ENCODE measurements at regions not wholly inside any gene's neighbourhood (a gene's known extent, or its start where the extent isn't known, plus 50 kb on each side); places are given as distances from the start of the nearest gene placed in this dataset.

DNA sequence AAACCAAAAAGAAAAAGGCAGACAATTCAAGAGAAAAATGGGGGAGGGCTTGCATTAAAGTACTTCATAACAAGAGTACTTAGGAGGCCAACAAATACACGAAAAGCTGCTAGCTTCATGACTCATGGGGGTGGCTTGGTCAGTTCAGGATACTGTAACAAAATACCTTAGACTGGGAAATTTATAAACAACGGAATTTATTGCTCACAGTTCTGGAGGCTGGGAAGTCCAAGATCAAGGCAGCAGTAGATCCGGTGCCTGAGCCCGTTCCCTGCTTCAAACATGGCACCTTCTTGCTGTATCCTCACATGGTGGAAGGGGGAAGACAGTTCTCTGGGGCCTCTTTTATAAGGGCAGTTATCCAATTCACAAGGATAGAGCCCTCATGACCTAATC, 111.4 kb downstream of the C9orf50 start:
- TF ChIP-seq, protein P1, sequence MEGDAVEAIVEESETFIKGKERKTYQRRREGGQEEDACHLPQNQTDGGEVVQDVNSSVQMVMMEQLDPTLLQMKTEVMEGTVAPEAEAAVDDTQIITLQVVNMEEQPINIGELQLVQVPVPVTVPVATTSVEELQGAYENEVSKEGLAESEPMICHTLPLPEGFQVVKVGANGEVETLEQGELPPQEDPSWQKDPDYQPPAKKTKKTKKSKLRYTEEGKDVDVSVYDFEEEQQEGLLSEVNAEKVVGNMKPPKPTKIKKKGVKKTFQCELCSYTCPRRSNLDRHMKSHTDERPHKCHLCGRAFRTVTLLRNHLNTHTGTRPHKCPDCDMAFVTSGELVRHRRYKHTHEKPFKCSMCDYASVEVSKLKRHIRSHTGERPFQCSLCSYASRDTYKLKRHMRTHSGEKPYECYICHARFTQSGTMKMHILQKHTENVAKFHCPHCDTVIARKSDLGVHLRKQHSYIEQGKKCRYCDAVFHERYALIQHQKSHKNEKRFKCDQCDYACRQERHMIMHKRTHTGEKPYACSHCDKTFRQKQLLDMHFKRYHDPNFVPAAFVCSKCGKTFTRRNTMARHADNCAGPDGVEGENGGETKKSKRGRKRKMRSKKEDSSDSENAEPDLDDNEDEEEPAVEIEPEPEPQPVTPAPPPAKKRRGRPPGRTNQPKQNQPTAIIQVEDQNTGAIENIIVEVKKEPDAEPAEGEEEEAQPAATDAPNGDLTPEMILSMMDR (conservative IDR thresholded peaks at IDR 0.05; ENCODE audit: low read depth), result no peak
- DNase-seq (ENCODE audit: low spot score), result no peak
- ChIA-PET POLR2A (ENCODE audit: low non-redundant PET) (interaction anchor here (0.6 kb wide), 1 partner anchor 87 kb away, joined by 3 read pairs; no protein-coding TSS in a partner anchor), CTCF (no interaction called here)
- no peak overlapping the region for H3K27ac ChIP-seq

DNA sequence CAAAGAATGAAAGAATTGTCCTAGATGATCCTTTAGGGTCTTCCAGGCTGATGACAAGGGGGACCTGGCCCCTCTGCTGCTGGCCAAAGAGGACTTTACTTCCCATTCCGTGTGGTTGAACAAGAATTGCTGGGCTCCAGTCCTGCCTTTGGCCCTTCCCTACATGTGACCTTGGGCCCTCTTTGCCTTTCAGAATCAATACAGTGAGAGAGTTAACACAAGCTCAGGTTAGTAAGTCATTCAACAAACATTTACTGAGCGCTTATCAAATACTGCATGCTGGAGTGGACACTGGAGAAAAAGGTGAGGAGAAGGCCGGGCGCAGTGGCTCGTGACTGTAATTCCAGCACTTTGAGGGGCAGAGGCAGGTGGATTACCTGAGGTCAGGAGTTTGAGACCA, 113.1 kb downstream of the C9orf50 start:
- TF ChIP-seq, protein P1 (conservative IDR thresholded peaks at IDR 0.05; ENCODE audit: low read depth), result no peak
- H3K27ac ChIP-seq, result no peak overlapping the region
- POLR2A ChIA-PET (ENCODE audit: low non-redundant PET), result no interaction called here

DNA sequence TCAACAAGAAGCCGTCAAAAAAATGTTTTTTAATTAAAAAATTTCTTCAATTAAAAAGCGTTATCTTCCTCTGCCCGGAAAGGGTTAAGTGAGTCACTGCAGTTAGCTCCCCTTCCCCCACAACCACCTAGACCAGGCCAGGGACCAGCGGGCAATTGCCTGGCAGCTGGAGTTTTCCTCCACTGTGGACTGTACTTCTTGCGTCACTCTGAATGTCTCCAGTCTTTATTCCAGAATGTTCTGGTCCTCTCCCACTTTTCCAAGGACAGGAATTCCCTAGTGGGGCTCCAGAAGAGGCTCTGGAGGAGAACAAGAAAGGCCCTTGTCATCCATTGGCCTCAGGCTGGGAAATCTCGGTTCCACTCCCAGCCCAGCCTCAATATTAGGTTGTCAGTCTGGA, 114.0 kb downstream of the C9orf50 start:
- CTCF ChIA-PET, result interaction anchor here (0.6 kb wide), 1 partner anchor 318 kb away, joined by 3 read pairs; no protein-coding TSS in a partner anchor
- DNase-seq (ENCODE audit: low spot score), result peak; percentile 41
- TF ChIP-seq, protein P1 (conservative IDR thresholded peaks at IDR 0.05; ENCODE audit: low read depth), result no peak
- POLR2A ChIA-PET (ENCODE audit: low non-redundant PET), result no interaction called here
- peak overlapping the region; percentile 31 for H3K27ac ChIP-seq

More for the DNA sequence above, 113.1 kb downstream of the C9orf50 start:
- CTCF ChIA-PET, result interaction anchor here (0.6 kb wide), 1 partner anchor 22 kb away, joined by 6 read pairs; no protein-coding TSS in a partner anchor
- DNase-seq (ENCODE audit: low spot score), result no peak

DNA sequence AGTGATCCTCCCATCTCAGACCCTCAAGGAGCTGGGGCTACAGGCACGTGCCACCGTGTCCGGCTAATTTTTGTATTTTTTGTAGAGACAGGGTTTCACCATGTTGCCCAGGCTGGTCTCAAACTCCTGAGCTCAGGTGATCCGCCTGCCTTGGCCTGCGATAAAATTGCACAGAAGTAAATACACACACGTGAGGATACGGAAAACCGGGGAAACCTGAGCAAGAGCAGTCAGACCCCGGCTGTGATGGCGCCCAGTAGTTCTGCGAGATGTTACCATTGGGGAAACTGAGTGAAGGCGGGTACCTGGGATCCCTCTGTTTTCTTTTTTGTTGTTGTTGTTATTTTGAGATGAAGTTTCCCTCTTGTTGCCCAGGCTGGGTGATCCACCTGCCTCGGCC, 114.9 kb downstream of the C9orf50 start:
- ChIA-PET CTCF (no interaction called here), POLR2A (ENCODE audit: low non-redundant PET) (no interaction called here)
- peak overlapping the region; percentile 3; the same call in 1 of the 2 replicates for H3K27ac ChIP-seq
- no peak for DNase-seq (ENCODE audit: low spot score)
- TF ChIP-seq, protein P1 (conservative IDR thresholded peaks at IDR 0.05; ENCODE audit: low read depth), result no peak

DNA sequence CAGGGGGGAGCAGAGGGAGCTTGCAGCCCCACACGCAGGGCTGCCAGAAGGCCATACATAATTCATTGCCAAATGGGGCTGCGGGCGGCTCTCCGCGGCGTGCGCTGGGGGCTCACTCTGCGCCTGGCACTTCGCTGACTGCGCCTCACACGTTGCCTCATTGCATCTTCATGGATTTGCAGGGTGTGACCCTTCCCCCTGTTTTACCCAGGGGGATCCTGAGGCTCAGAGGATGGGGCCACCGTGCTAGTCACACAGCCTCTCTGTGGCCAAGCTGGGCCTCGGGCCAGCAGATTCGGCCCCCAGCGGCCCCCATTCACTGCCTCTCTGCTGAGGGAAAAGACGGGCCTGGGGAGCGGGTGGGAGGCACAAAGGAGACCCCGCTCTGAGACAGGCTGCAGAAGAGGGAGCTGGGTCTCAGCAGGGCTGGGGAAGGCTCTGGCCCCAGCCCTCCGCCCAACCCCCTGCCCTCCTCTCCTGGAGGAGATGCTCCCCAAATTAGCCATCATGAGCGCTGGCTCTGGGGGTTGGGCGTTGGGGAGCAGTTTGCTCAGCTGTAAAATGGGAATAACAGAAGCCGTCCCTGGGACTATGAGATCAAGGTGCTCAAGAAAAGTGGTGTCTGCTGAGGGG, 115.5 kb downstream of the C9orf50 start:
- ChIA-PET POLR2A (ENCODE audit: low non-redundant PET) (interaction anchor here (0.6 kb wide), 1 partner anchor 954 kb away, joined by 3 read pairs; no protein-coding TSS in a partner anchor), CTCF (no interaction called here)
- TF ChIP-seq, protein P1 (conservative IDR thresholded peaks at IDR 0.05; ENCODE audit: low read depth), result no peak
- peak overlapping the region; percentile 26 for H3K27ac ChIP-seq
- DNase-seq (ENCODE audit: low spot score), result no peak

DNA sequence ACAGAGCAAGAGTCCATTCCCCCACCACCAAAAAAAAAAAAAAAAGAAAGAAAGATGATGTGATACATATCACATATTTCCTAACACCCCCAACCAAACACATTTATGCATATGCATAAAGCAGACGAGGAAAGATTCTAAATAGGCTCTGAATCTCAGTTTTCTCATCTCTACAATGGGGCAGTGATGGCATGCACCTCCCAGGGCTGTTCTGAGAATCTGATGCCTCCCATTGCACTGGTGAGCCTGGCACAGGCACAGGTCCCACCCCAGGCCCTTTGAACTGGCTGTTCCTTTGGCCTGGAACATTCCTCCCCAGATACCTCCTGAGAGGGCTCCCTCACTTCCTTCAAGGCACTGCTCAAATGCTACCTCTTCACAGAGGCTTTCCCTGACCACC, 116.5 kb downstream of the C9orf50 start:
- TF ChIP-seq, protein P1 (conservative IDR thresholded peaks at IDR 0.05; ENCODE audit: low read depth), result no peak
- no peak for DNase-seq (ENCODE audit: low spot score)
- ChIA-PET POLR2A (ENCODE audit: low non-redundant PET) (no interaction called here), CTCF (no interaction called here)
- H3K27ac ChIP-seq, result peak overlapping the region; percentile 26
